Rectal smooth muscle tissue (tissue), 1 donor: ENCODE measurements at regions not wholly inside any gene's neighbourhood (a gene's known extent, or its start where the extent isn't known, plus 50 kb on each side); places are given as distances from the start of the nearest gene placed in this dataset.
"Not testable (repeated sequence)": the region's sequence is repeated elsewhere in the genome, so short reads cannot be mapped to it uniquely, and the experiment has no call there.

Experiments
- H3K27ac ChIP-seq: one replicate; pipeline ENCODE4 v1.7.0; 2013; ENCODE audit warnings: low read depth, low read length, inconsistent platforms
- H3K27me3 ChIP-seq: one replicate; pipeline ENCODE4 v1.7.0; 2013; ENCODE audit warnings: low read length; ENCODE audit not compliant: control insufficient read depth, insufficient read depth
- H3K36me3 ChIP-seq: one replicate; pipeline ENCODE4 v1.7.0; 2013; ENCODE audit warnings: low read length; ENCODE audit not compliant: control insufficient read depth, insufficient read depth
- H3K4me1 ChIP-seq: one replicate; pipeline ENCODE4 v1.7.0; 2013; ENCODE audit warnings: low read length; ENCODE audit not compliant: control insufficient read depth, insufficient read depth
- H3K4me3 ChIP-seq: one replicate; pipeline ENCODE4 v1.7.0; 2013; ENCODE audit warnings: low read length
- H3K9ac ChIP-seq: one replicate; pipeline ENCODE4 v1.7.0; 2013; ENCODE audit warnings: low read length

DNA sequence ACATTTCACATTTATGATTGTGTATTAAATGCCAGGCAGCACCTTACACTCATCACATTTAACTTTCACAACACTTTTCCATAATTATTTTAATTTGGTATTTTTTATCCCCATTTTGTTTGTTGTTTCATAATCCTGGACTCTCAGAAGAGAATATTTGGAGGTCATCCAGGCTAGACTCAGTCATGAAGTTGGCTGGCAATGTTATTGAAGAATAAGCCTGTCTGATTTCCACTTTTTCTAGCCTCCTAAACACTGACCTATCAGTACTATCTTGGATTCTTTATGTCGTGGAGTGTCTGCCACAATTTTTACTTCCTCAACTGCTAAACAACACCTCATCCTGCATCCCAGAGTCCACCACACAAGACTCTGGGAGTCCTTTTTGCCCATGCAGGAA, 372.3 kb upstream of the NRP1 start:
- H3K4me3 ChIP-seq, result no peak overlapping the region
- no peaks in the 10 kb centered on the region for H3K4me1 ChIP-seq
- no peaks in the 10 kb centered on the region for H3K36me3 ChIP-seq
- no peaks in the 10 kb centered on the region for H3K27me3 ChIP-seq
- H3K27ac ChIP-seq, result no peak overlapping the region
- no peak overlapping the region for H3K9ac ChIP-seq

DNA sequence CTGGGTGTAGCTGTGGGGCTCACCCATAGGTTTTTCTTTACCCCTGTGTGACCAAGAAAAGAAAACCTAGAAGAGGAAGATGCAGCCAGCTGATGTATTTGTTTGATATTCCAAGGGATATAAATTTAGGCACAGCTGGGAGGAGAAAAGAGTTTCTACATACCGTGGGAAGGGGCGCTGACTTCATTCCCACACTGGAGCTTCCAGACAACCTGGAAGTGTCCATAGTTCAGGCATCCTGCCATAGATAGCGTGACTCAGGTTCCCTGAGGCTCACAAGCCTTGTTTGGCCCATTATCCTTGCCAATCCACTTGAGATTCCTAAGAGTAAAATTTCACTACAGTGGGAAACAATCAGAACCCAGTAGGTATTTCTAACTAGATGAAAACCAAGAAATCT, 371.7 kb upstream of the NRP1 start:
- H3K36me3 ChIP-seq, result no peaks in the 10 kb centered on the region
- H3K27ac ChIP-seq, result no peak overlapping the region
- no peak overlapping the region for H3K9ac ChIP-seq
- H3K27me3 ChIP-seq, result no peaks in the 10 kb centered on the region
- no peaks in the 10 kb centered on the region for H3K4me1 ChIP-seq
- no peak overlapping the region for H3K4me3 ChIP-seq

DNA sequence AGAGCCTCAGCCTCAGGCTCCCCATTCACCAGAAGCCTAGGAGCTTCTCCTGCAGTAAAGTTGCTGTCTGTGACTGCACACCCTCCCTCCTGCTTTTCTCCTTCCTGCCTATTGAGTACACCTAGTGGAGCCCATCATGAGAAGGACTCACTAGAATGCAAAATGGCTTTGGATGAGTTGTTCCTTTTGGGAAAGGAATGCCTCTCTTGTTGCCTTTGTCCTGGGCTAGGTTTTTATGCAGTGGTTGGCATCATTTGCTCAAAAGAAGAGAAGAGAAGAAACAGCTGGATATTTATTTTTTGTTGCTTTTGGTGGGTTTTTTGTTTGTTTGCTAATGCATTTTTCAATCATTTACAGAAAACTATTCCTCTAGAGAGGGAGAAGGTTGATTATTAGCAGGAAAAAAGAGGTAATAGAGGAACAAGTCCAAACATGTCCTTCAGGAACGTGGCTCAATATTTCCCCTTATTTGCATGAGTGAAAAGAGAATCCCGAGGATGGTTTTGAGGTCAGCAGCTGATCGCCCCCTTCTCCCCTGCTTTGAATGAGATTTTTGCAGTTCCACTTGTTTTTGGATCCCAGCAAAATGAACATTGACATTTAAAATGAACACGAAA, 369.9 kb upstream of the NRP1 start:
- no peaks in the 10 kb centered on the region for H3K27me3 ChIP-seq
- H3K36me3 ChIP-seq, result no peaks in the 10 kb centered on the region

DNA sequence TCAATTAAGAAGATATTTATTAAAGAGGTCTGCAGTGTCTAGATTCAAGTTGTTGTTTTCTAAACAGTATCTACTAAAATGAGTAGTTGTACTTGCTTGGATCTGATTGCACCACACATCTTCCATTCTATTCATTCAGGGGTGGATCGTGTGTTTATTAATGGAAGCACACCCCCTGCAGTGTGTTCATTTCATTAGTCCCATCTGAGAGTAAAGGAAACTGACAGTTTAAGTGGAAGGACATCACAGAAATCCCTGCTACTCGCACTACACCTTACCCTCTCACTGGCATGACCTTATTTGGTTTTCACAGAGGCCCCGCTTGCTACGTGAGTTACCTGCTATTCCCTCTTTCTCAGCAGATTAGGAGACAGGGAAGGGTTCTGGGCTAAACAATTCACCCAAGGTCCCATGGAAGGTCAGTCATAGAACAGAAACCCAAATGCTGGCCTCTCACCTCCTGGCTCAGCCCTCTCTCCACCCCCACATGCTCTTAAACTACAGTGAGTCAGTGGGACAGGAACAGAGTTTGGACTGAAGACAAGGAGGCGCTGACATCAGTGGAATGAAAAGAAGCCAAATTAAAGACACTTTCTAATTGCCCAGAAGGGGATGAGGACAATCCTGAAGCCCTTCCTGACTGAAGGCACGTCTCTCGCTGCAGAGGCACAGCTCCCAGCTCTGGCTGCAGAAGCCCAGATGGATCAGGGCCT, 369.2 kb upstream of the NRP1 start:
- Histone ChIP-seq H3K27ac (no peak overlapping the region), H3K4me1 (no peaks in the 10 kb centered on the region), H3K36me3 (no peaks in the 10 kb centered on the region), H3K4me3 (no peak overlapping the region), H3K27me3 (no peaks in the 10 kb centered on the region), H3K9ac (no peak overlapping the region)

More for the DNA sequence above, 369.9 kb upstream of the NRP1 start:
- H3K9ac ChIP-seq, result no peak overlapping the region
- no peak overlapping the region for H3K4me3 ChIP-seq
- H3K27ac ChIP-seq, result no peak overlapping the region
- no peaks in the 10 kb centered on the region for H3K4me1 ChIP-seq

DNA sequence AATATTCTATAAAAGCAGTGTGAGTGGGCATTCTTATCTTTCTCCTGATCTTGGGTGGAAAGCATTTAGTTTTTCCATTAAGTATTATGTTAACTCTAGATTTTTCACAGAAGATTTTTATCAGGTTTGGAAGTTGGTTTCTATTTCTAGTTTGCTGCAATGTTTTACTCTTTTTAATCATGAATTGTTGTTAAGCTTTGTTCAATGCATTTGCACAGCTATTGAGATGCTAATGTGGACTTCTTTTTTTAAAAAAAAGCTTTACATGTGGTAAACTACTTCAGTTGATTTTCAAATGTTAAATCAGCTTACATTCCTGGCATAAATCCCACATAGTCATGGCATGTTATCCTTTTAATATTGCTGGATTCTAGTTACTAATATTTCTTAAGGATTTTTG, 363.6 kb upstream of the NRP1 start:
- no peaks in the 10 kb centered on the region for H3K36me3 ChIP-seq
- no peaks in the 10 kb centered on the region for H3K4me1 ChIP-seq
- H3K27me3 ChIP-seq, result no peaks in the 10 kb centered on the region
- H3K9ac ChIP-seq, result no peak overlapping the region
- no peak overlapping the region for H3K4me3 ChIP-seq
- no peak overlapping the region for H3K27ac ChIP-seq

DNA sequence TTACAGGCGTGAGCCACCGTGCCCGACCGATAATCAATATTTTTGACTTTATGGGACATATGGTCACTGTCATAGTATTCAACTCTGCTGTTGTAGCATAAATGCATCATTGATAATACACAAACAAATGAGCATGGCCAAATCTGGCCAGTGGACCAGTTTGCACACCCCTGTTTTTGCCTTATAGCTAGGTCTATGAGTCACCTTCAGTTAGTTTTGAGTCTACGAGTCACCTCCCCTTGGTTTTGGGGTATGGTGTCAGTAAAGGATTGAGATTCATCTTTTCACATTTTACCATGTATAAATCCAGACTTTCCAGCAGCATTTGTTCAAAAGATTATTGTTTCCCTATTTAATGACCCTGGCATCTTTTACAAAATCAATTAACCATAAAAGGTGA, 362.5 kb upstream of the NRP1 start:
- H3K9ac ChIP-seq, result no peak overlapping the region
- H3K36me3 ChIP-seq, result no peaks in the 10 kb centered on the region
- H3K4me1 ChIP-seq, result no peaks in the 10 kb centered on the region
- no peak overlapping the region for H3K27ac ChIP-seq
- H3K4me3 ChIP-seq, result no peak overlapping the region
- H3K27me3 ChIP-seq, result no peaks in the 10 kb centered on the region

DNA sequence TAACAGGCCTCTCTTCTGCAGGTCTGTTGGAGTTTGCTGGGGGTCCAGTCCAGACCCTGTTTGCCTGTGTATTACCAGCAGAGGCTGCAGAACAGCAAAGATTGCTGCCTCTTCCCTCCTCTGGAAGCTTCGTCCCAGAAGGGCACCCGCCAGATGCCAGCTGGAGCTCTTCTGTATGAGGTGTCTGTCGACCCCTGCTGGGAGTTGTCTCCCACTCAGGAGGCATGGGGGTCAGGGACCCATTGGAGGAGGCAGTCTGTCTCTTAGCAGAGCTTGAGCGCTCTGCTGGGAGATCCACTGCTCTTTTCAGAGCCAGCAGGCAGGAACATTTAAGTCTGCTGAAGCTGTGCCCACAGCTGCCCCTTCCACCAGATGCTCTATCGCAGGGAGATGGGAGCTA, 361.1 kb upstream of the NRP1 start:
- H3K36me3 ChIP-seq, result no peaks in the 10 kb centered on the region
- H3K9ac ChIP-seq, result no peak overlapping the region
- H3K27me3 ChIP-seq, result no peaks in the 10 kb centered on the region
- no peak overlapping the region for H3K27ac ChIP-seq
- no peaks in the 10 kb centered on the region for H3K4me1 ChIP-seq
- no peak overlapping the region for H3K4me3 ChIP-seq

DNA sequence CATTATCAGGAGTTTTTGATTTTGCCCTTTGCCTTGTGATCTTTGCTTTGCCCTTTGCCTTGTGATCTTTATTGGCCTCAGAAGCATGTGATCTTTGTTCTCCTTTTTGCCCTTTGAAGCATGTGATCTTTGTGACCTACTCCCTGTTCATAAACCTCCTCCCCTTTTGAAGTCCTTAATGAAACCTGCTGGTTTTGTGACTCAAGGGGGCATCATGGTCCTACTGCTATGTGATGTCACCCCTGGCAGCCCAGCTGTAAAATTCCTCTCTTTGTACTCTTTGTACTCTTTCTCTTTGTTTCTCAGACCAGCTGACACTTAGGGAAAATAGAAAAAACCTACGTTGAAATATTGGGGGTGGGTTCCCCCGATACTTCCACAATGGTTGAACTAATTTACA, 356.1 kb upstream of the NRP1 start:
- not testable (repeated sequence) for H3K27ac ChIP-seq

DNA sequence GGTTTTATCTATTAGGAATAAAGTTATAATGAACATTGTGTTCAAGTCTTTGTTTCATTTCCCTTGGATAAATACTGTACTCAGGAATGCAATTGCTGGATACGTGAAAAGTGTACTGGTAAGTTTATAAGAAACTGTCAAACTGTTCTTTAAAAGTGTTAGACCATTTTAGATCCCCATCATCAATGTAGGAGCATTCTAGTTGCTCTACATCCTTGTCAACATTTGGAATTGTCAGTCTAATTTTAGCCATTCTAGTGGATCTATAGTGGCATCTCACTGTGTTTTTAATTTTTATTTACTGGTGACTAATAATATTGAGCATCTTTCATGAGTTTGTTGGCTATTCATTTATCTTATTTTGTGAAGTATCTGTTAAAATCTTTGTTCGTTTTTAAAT, 354.0 kb upstream of the NRP1 start:
- Histone ChIP-seq H3K9ac (no peak overlapping the region), H3K36me3 (no peaks in the 10 kb centered on the region), H3K27ac (no peak overlapping the region), H3K4me3 (no peak overlapping the region), H3K4me1 (no peaks in the 10 kb centered on the region), H3K27me3 (no peaks in the 10 kb centered on the region)

More for the DNA sequence above, 356.1 kb upstream of the NRP1 start:
- not testable (repeated sequence) for H3K27me3 ChIP-seq, H3K9ac ChIP-seq, H3K4me1 ChIP-seq, H3K36me3 ChIP-seq, H3K4me3 ChIP-seq

DNA sequence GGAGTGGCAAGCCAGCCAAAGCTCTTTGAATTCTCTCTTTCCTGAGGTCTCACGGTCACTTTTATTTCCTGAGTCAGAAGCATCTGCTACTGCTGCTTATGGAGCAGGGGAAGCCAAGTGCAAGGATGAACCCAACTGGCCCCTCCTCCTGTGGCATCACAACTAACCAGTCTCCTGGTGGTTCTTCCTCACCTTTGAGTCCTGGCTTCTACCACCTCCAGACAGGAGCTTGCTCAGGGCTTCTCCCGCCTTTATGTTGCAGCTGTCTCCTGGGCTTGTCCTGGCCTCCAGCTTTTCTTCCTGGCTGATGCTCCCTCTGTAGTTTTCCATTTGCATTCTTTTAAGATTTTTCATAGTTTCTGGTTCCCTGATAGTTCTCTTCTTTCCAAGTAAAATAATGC, 349.7 kb upstream of the NRP1 start:
- H3K27me3 ChIP-seq, result no peaks in the 10 kb centered on the region
- H3K36me3 ChIP-seq, result no peaks in the 10 kb centered on the region
- no peak overlapping the region for H3K27ac ChIP-seq
- no peak overlapping the region for H3K4me3 ChIP-seq
- no peak overlapping the region for H3K9ac ChIP-seq
- H3K4me1 ChIP-seq, result no peaks in the 10 kb centered on the region

DNA sequence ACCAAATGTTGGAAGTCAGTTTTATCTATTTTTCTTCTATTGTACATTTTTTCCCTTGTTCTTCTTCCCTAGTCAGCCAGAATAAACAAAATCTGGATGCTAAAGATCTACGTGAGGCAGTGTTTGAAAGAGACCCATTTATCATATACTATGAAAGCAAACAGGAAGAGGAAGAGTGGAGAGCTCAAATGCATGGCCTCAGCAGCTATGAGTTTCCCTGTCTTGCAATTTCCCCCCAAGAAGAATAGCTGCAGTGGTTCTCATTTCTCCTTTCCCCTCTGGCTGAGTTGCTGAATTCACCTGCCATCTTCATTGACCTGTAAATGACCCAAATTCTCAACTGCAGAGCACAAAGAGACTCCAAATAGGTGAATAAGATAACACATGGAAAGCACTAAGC, 347.1 kb upstream of the NRP1 start:
- H3K27ac ChIP-seq, result no peak overlapping the region
- H3K4me3 ChIP-seq, result no peak overlapping the region
- no peaks in the 10 kb centered on the region for H3K27me3 ChIP-seq
- H3K4me1 ChIP-seq, result no peaks in the 10 kb centered on the region
- no peaks in the 10 kb centered on the region for H3K36me3 ChIP-seq
- H3K9ac ChIP-seq, result no peak overlapping the region

DNA sequence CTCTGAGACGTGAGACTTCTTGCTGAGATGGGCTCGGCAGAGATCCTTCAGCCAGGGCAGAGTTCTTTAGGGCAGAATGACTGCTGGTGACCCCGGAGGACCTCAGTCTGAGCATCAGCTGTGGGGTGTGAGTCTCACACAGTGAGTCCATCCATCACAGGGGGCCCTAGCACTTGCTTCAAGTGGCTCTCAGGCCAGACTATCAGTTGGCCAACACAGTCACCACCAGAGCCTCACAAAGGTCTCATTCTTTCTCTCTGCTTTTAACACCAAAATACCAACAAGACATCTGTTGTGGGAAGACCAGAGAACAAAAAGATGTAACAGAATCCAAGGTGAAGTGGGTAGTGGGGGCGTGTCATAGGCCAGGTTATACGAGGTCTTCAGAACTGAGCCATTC, 345.6 kb upstream of the NRP1 start:
- H3K4me3 ChIP-seq, result no peak overlapping the region
- no peaks in the 10 kb centered on the region for H3K4me1 ChIP-seq
- H3K36me3 ChIP-seq, result no peaks in the 10 kb centered on the region
- H3K27me3 ChIP-seq, result no peaks in the 10 kb centered on the region
- H3K27ac ChIP-seq, result no peak overlapping the region
- no peak overlapping the region for H3K9ac ChIP-seq

DNA sequence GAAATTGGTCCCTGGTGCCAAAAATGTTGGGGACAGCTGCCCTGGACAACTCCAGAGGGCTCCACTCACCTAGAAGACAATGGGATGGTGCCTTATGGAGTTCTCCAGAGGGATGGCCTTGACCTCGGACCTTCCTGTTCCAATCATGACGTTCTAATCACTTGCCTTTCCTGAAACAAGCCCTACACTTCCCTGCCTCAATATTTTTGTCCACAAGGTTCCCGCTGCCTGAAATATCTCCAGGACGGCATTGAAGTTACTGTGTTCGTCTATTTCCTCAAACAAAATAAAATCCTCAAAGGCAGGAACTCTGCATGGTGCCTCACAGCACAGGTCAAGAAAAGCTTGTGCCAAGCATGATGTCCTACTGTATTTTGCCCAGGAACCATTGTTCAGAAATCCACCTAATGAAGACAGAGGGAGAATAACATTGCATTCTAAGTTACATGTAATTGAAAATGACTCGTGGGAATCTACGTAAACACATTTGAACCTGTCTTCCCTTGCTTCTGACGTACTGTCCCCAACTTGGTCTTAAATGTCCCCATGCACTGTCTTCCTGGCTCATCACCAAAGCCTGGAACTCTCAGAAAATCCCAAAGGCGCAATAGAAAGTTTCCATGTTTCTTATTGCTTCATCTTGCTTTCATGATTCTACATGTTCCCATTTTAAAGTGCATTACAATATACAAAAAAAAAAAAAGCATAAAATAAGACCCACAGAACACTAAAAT, 342.3 kb upstream of the NRP1 start:
- no peak overlapping the region for H3K27ac ChIP-seq
- no peaks in the 10 kb centered on the region for H3K4me1 ChIP-seq
- H3K4me3 ChIP-seq, result no peak overlapping the region
- no peaks in the 10 kb centered on the region for H3K27me3 ChIP-seq
- H3K36me3 ChIP-seq, result no peaks in the 10 kb centered on the region
- H3K9ac ChIP-seq, result no peak overlapping the region
